WTC11 (cell line): ENCODE measurements at regions not wholly inside any gene's neighbourhood (a gene's known extent, or its start where the extent isn't known, plus 50 kb on each side); places are given as distances from the start of the nearest gene placed in this dataset.

Experiments
- ATAC-seq: fragments of 200-7000 bp; cut with Tn5 transposase; 2 replicates; pipeline ENCODE4 v1.10.0; 2021; ENCODE audit warnings: mild to moderate bottlenecking, moderate library complexity
- CTCF ChIA-PET: fragments of 300-600 bp; sonication (Branson Sonifier 250); formaldehyde crosslinking; loops from one replicate; lab custom pipeline; 2021; ENCODE audit warnings: antibody characterized with exemption; lab: Charles Lee
- POLR2A ChIA-PET: fragments of 350-600 bp; sonication (Branson Sonifier 250); formaldehyde crosslinking; loops from one replicate; lab custom pipeline; 2021; ENCODE audit warnings: antibody characterized with exemption; lab: Charles Lee
- DNase-seq: peaks from one replicate; pipeline ENCODE4 v3.0.0; 2021; ENCODE audit warnings: low spot score
- H3K27ac Mint-ChIP-seq: 2 replicates; pipeline ENCODE4 v1.8.0; 2021; ENCODE audit warnings: mixed read lengths
- H3K27me3 Mint-ChIP-seq: 2 replicates; pipeline ENCODE4 v1.8.0; 2021; ENCODE audit warnings: low read depth, mild to moderate bottlenecking, moderate library complexity, mixed read lengths
- H3K36me3 Mint-ChIP-seq: 2 replicates; pipeline ENCODE4 v1.8.0; 2021; ENCODE audit warnings: mixed read lengths
- H3K4me1 Mint-ChIP-seq: 2 replicates; pipeline ENCODE4 v1.8.0; 2022; ENCODE audit warnings: mixed read lengths
- H3K4me3 Mint-ChIP-seq: 2 replicates; pipeline ENCODE4 v1.8.0; 2021; ENCODE audit warnings: mild to moderate bottlenecking, moderate library complexity, mixed read lengths
- H3K9me3 Mint-ChIP-seq: 2 replicates; pipeline ENCODE4 v1.8.0; 2021; ENCODE audit warnings: mixed read lengths
- CREB1 ChIP-seq: sonication (generic); formaldehyde crosslinking; IDR thresholded peaks from 2 replicates; pipeline ENCODE4 v1.8.0; 2023; ENCODE audit warnings: mild to moderate bottlenecking, missing genetic modification reagents
- CTCF ChIP-seq: fragments of 200-600 bp; IDR thresholded peaks from 2 replicates; pipeline ENCODE4 v1.8.0; 2022; ENCODE audit warnings: antibody characterized with exemption
- E2F1 ChIP-seq: sonication (generic); formaldehyde crosslinking; IDR thresholded peaks from 2 replicates; pipeline ENCODE4 v1.8.0; 2022; ENCODE audit warnings: mild to moderate bottlenecking, missing genetic modification reagents
- E2F5 ChIP-seq: sonication (generic); formaldehyde crosslinking; IDR thresholded peaks from 2 replicates; pipeline ENCODE4 v1.8.1; 2022; ENCODE audit warnings: mild to moderate bottlenecking, moderate library complexity, missing genetic modification reagents
- ELF4 ChIP-seq: sonication (generic); formaldehyde crosslinking; IDR thresholded peaks from 2 replicates; pipeline ENCODE4 v1.8.1; 2022; ENCODE audit warnings: low read depth, mild to moderate bottlenecking, moderate library complexity, missing genetic modification reagents
- EMX1 ChIP-seq: fragments of 250-450 bp; sonication (Bioruptor Pico); IDR thresholded peaks from 2 replicates; pipeline ENCODE4 v1.8.0; 2021; ENCODE audit warnings: mild to moderate bottlenecking
- ETV6 ChIP-seq: sonication (generic); formaldehyde crosslinking; IDR thresholded peaks from 2 replicates; pipeline ENCODE4 v1.8.1; 2022; ENCODE audit warnings: mild to moderate bottlenecking, missing genetic modification reagents
- FOXJ3 ChIP-seq: sonication (generic); formaldehyde crosslinking; IDR thresholded peaks from 2 replicates; pipeline ENCODE4 v1.9.0; 2021; ENCODE audit warnings: missing genetic modification reagents, mild to moderate bottlenecking, borderline replicate concordance
- MXD4 ChIP-seq: fragments of 250-450 bp; sonication (Bioruptor Pico); IDR thresholded peaks from 2 replicates; pipeline ENCODE4 v1.8.0; 2021; ENCODE audit warnings: mild to moderate bottlenecking, moderate library complexity, borderline replicate concordance
- NFE2L1 ChIP-seq: sonication (generic); formaldehyde crosslinking; IDR thresholded peaks from 2 replicates; pipeline ENCODE4 v1.8.1; 2023; ENCODE audit warnings: missing genetic modification reagents
- NR2C2 ChIP-seq: sonication (generic); formaldehyde crosslinking; IDR thresholded peaks from 2 replicates; pipeline ENCODE4 v1.8.0; 2022; ENCODE audit warnings: mild to moderate bottlenecking, missing genetic modification reagents
- OVOL2 ChIP-seq: fragments of 250-450 bp; sonication (Bioruptor Pico); IDR thresholded peaks from 2 replicates; pipeline ENCODE4 v1.9.0; 2021; ENCODE audit warnings: mild to moderate bottlenecking, borderline replicate concordance
- PRRX2 ChIP-seq: fragments of 250-450 bp; sonication (Bioruptor Pico); IDR thresholded peaks from 2 replicates; pipeline ENCODE4 v1.8.0; 2021; ENCODE audit warnings: mild to moderate bottlenecking
- TEAD1 ChIP-seq: sonication (generic); formaldehyde crosslinking; IDR thresholded peaks from 2 replicates; pipeline ENCODE4 v1.8.0; 2022; ENCODE audit warnings: mild to moderate bottlenecking, missing genetic modification reagents
- USF2 ChIP-seq: sonication (generic); formaldehyde crosslinking; IDR thresholded peaks from 2 replicates; pipeline ENCODE4 v1.8.1; 2023; ENCODE audit warnings: mild to moderate bottlenecking, missing genetic modification reagents, moderate library complexity
- ZMAT4 ChIP-seq: fragments of 250-450 bp; sonication (Bioruptor Pico); IDR thresholded peaks from 2 replicates; pipeline ENCODE4 v1.9.0; 2021; ENCODE audit warnings: mild to moderate bottlenecking
- ZNF219 ChIP-seq: sonication (generic); formaldehyde crosslinking; IDR thresholded peaks from 2 replicates; pipeline ENCODE4 v1.8.0; 2023; ENCODE audit warnings: missing genetic modification reagents, mild to moderate bottlenecking, borderline replicate concordance
- ZNF396 ChIP-seq: fragments of 250-450 bp; sonication (Bioruptor Pico); IDR thresholded peaks from 2 replicates; pipeline ENCODE4 v1.8.0; 2021; ENCODE audit warnings: mild to moderate bottlenecking, moderate library complexity, borderline replicate concordance
- TF ChIP-seq, protein P1 (sequence below): fragments of 250-450 bp; sonication (Bioruptor Pico); IDR thresholded peaks from 2 replicates; pipeline ENCODE4 v1.9.0; 2021; ENCODE audit warnings: mild to moderate bottlenecking
- TF ChIP-seq, protein P2 (sequence below): fragments of 250-450 bp; sonication (Bioruptor Pico); IDR thresholded peaks from 2 replicates; pipeline ENCODE4 v1.9.0; 2021; ENCODE audit warnings: moderate library complexity, mild to moderate bottlenecking, inconsistent platforms, borderline replicate concordance
- TF ChIP-seq, protein P3 (sequence below): sonication (generic); formaldehyde crosslinking; conservative IDR thresholded peaks from 2 replicates; pipeline ENCODE4 v1.8.1; 2022; ENCODE audit warnings: mild to moderate bottlenecking, missing genetic modification reagents
- TF ChIP-seq, protein P4 (sequence below): sonication (generic); formaldehyde crosslinking; IDR thresholded peaks from 2 replicates; pipeline ENCODE4 v1.8.1; 2023; ENCODE audit warnings: mild to moderate bottlenecking, missing genetic modification reagents, borderline replicate concordance

DNA sequence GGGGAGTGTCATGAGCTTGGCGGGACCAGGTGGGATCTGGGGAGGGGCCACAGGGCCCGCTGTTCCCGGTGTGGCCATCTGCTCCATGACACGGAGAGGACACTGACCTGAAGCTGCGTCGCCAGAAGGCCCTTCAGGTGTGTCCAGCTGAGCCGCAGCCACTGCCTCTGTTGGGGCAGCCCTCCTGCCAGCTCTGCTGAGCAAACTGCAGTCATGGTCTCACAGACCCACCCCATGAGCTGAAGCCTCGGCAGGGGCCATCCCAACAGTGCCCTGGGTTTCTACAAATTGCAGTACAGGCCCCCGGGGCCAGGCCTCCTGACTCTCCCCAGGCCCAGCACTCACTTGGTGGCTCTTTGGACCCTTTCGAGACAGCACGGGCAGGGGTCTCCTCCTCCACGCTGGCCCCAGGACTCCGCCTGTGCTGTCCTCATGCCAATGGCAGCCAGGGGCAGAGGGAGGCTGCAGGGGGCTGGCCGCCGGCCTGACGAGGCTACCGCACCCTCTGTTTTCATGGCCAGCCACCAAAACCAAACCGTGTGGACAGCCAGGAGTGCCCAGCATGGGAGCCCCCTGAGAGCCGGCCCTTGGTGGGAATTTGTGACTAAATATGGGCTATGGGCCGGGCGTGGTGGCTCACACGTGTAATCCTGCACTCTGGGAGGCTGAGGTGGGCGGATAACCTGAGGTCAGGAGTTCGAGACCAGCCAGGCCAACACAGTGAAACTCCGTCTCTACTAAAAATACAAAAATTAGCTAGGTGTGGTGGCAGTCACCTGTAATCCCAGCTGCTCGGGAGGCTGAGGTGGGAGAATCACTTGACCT, 175.2 kb upstream of the SALL3 start (continued):
- TF ChIP-seq, protein P1, sequence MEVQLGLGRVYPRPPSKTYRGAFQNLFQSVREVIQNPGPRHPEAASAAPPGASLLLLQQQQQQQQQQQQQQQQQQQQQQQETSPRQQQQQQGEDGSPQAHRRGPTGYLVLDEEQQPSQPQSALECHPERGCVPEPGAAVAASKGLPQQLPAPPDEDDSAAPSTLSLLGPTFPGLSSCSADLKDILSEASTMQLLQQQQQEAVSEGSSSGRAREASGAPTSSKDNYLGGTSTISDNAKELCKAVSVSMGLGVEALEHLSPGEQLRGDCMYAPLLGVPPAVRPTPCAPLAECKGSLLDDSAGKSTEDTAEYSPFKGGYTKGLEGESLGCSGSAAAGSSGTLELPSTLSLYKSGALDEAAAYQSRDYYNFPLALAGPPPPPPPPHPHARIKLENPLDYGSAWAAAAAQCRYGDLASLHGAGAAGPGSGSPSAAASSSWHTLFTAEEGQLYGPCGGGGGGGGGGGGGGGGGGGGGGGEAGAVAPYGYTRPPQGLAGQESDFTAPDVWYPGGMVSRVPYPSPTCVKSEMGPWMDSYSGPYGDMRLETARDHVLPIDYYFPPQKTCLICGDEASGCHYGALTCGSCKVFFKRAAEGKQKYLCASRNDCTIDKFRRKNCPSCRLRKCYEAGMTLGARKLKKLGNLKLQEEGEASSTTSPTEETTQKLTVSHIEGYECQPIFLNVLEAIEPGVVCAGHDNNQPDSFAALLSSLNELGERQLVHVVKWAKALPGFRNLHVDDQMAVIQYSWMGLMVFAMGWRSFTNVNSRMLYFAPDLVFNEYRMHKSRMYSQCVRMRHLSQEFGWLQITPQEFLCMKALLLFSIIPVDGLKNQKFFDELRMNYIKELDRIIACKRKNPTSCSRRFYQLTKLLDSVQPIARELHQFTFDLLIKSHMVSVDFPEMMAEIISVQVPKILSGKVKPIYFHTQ (CRISPR knock-in tag): no peak
- no peak for TF ChIP-seq NFE2L1 (CRISPR knock-in tag)

GRCh38 chr18:78805840-78806239, 173.8 kb upstream of the SALL3 start:
- peaks cover 4% of the 10 kb centered on the region for H3K27me3 Mint-ChIP-seq
- TF ChIP-seq NR2C2 (CRISPR knock-in tag): no peak
- TF ChIP-seq PRRX2 (CRISPR knock-in tag): no peak
- TF ChIP-seq E2F5 (CRISPR knock-in tag): no peak
- TF ChIP-seq TEAD1 (CRISPR knock-in tag): no peak
- no peak for TF ChIP-seq ELF4 (CRISPR knock-in tag)
- no peak for TF ChIP-seq ETV6 (CRISPR knock-in tag)
- no peak for TF ChIP-seq OVOL2
- no peak for TF ChIP-seq ZNF219 (CRISPR knock-in tag)
- TF ChIP-seq CREB1 (CRISPR knock-in tag): no peak
- TF ChIP-seq, protein P2, sequence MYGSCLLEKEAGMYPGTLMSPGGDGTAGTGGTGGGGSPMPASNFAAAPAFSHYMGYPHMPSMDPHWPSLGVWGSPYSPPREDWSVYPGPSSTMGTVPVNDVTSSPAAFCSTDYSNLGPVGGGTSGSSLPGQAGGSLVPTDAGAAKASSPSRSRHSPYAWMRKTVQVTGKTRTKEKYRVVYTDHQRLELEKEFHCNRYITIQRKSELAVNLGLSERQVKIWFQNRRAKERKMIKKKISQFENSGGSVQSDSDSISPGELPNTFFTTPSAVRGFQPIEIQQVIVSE (CRISPR knock-in tag): no peak
- TF ChIP-seq ZMAT4: no peak
- TF ChIP-seq, protein P3, sequence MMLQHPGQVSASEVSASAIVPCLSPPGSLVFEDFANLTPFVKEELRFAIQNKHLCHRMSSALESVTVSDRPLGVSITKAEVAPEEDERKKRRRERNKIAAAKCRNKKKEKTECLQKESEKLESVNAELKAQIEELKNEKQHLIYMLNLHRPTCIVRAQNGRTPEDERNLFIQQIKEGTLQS (CRISPR knock-in tag): no peak
- TF ChIP-seq FOXJ3: no peak
- TF ChIP-seq MXD4: no peak
- TF ChIP-seq, protein P4, sequence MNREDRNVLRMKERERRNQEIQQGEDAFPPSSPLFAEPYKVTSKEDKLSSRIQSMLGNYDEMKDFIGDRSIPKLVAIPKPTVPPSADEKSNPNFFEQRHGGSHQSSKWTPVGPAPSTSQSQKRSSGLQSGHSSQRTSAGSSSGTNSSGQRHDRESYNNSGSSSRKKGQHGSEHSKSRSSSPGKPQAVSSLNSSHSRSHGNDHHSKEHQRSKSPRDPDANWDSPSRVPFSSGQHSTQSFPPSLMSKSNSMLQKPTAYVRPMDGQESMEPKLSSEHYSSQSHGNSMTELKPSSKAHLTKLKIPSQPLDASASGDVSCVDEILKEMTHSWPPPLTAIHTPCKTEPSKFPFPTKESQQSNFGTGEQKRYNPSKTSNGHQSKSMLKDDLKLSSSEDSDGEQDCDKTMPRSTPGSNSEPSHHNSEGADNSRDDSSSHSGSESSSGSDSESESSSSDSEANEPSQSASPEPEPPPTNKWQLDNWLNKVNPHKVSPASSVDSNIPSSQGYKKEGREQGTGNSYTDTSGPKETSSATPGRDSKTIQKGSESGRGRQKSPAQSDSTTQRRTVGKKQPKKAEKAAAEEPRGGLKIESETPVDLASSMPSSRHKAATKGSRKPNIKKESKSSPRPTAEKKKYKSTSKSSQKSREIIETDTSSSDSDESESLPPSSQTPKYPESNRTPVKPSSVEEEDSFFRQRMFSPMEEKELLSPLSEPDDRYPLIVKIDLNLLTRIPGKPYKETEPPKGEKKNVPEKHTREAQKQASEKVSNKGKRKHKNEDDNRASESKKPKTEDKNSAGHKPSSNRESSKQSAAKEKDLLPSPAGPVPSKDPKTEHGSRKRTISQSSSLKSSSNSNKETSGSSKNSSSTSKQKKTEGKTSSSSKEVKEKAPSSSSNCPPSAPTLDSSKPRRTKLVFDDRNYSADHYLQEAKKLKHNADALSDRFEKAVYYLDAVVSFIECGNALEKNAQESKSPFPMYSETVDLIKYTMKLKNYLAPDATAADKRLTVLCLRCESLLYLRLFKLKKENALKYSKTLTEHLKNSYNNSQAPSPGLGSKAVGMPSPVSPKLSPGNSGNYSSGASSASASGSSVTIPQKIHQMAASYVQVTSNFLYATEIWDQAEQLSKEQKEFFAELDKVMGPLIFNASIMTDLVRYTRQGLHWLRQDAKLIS: no peak
- TF ChIP-seq E2F1 (CRISPR knock-in tag): no peak
- no peak for TF ChIP-seq ZNF396 (CRISPR knock-in tag)
- no peak for TF ChIP-seq EMX1 (CRISPR knock-in tag)
- no peak for TF ChIP-seq CTCF
- no peak for TF ChIP-seq USF2 (CRISPR knock-in tag)
- H3K4me1 Mint-ChIP-seq: peaks cover 9% of the 10 kb centered on the region
- ATAC-seq (no peak), DNase-seq (no peak)
- H3K9me3 Mint-ChIP-seq: peaks cover 52% of the 10 kb centered on the region
- H3K4me3 Mint-ChIP-seq: no peak overlapping the region
- CTCF ChIA-PET: no interaction called here
- H3K27ac Mint-ChIP-seq: no peak overlapping the region
- peaks cover 34% of the 10 kb centered on the region for H3K36me3 Mint-ChIP-seq
- POLR2A ChIA-PET: no interaction called here
